K562 (cell line): ENCODE measurements at regions not wholly inside any gene's neighbourhood (a gene's known extent, or its start where the extent isn't known, plus 50 kb on each side); places are given as distances from the start of the nearest gene placed in this dataset.

Experiments
- ATAC-seq: fragments of 200-7000 bp; cut with Tn5 transposase; 3 replicates; pipeline ENCODE4 v1.9.1; 2020; ENCODE audit warnings: moderate library complexity
- BruUV-seq: library from RNA; stranded (reverse); fragments of 400-500 nt; replicated peaks from 2 replicates; lab custom pipeline; 2021; lab: Mats Ljungman, UMichigan
- CTCF ChIA-PET: fragments of 300-600 bp; formaldehyde crosslinking; extraction: SDS; loops from one replicate; lab custom pipeline; 2021; ENCODE audit warnings: low intra/inter-chr PET ratio; lab: Yijun Ruan, JAX
- POLR2A ChIA-PET: fragments of 300-600, 350-650 bp; sonication (Branson Sonifier 250); formaldehyde crosslinking; extraction: SDS; loops from one replicate; lab custom pipeline; 2021; ENCODE audit warnings: antibody characterized with exemption, inconsistent platforms; lab: Yijun Ruan, JAX
- DNase-seq, 4 experiments: peaks; one replicate each; pipeline versions ENCODE4 v3.0.0 to v3.0.0-alpha.2; 2011 to 2018; ENCODE audit warnings: low spot score in 3 of 4, mixed read lengths in 3 of 4; ENCODE audit errors: extremely low read depth in 1 of 4
- FAIRE-seq: peaks from 2 replicates; lab custom pipeline; 2011; peaks lifted over from hg19 to GRCh38; lab: Jason Lieb, UNC
- H2AFZ ChIP-seq: 2 replicates; pipeline ENCODE4 v1.6.0; 2011; ENCODE audit warnings: low read depth, low read length, control low read depth, inconsistent platforms
- H3K27ac ChIP-seq: fragments of 200-600 bp; 3 replicates; pipeline ENCODE4 v1.8.0; 2011; ENCODE audit warnings: low read depth, mild to moderate bottlenecking, control low read depth, inconsistent platforms, low read length, moderate library complexity, mixed read lengths; ENCODE audit errors: extremely low read depth
- H3K27me3 ChIP-seq, 2 experiments: fragments of 300-600 bp in 1 of 2; 2 replicates in 1 of 2; 3 replicates in 1 of 2; pipeline versions ENCODE4 v1.6.0 to v1.8.0; 2011; ENCODE audit warnings: inconsistent platforms in 2 of 2, low read length in 2 of 2, mild to moderate bottlenecking in 1 of 2, mixed read lengths in 1 of 2, moderate library complexity in 1 of 2; ENCODE audit not compliant: control insufficient read depth in 2 of 2, insufficient read depth in 2 of 2
- H3K36me3 ChIP-seq: fragments of 300-600 bp; 3 replicates; pipeline ENCODE4 v1.8.0; 2011; ENCODE audit warnings: mild to moderate bottlenecking, low read length, inconsistent platforms; ENCODE audit not compliant: control insufficient read depth, insufficient read depth
- H3K4me1 ChIP-seq, 2 experiments: fragments of 200-600 bp in 1 of 2; replicated peaks in 1 of 2; 2 replicates in 1 of 2; 3 replicates in 1 of 2; pipeline versions ENCODE4 v1.5.1 to v1.8.0; 2011; ENCODE audit warnings: inconsistent platforms in 2 of 2, low read length in 2 of 2, mild to moderate bottlenecking in 1 of 2, mixed read lengths in 1 of 2, moderate library complexity in 1 of 2; ENCODE audit not compliant: control insufficient read depth in 2 of 2, insufficient read depth in 2 of 2
- H3K4me2 ChIP-seq: 2 replicates; pipeline ENCODE4 v1.6.1; 2011; ENCODE audit warnings: low read length, control low read depth, inconsistent platforms, mixed read lengths; ENCODE audit not compliant: insufficient read depth
- H3K4me3 ChIP-seq: fragments of 200-600 bp; sonication (generic), shearing (Covaris generic); 2 replicates; pipeline ENCODE4 v1.5.1; 2016; ENCODE audit warnings: control low read depth, inconsistent platforms
- H3K79me2 ChIP-seq: fragments of 200-600 bp; 3 replicates; pipeline ENCODE4 v1.8.0; 2011; ENCODE audit warnings: low read length, inconsistent platforms; ENCODE audit not compliant: control insufficient read depth, insufficient read depth
- H3K9ac ChIP-seq, 2 experiments: 2 replicates each; pipeline versions ENCODE4 v1.6.0 to v1.6.1; 2011; ENCODE audit warnings: low read depth in 2 of 2, low read length in 2 of 2, control low read depth in 1 of 2, inconsistent platforms in 1 of 2, mild to moderate bottlenecking in 1 of 2, mixed read lengths in 1 of 2; ENCODE audit not compliant: insufficient read depth in 1 of 2
- H3K9me1 ChIP-seq: one replicate; pipeline ENCODE4 v1.6.0; 2011; ENCODE audit warnings: inconsistent platforms, mild to moderate bottlenecking, low read length, moderate library complexity; ENCODE audit not compliant: control insufficient read depth, insufficient read depth
- H3K9me3 ChIP-seq: replicated peaks from 2 replicates; pipeline ENCODE4 v1.5.1; 2011; ENCODE audit warnings: low read depth, low read length, inconsistent platforms; ENCODE audit not compliant: control insufficient read depth, insufficient read depth
- H4K20me1 ChIP-seq: replicated peaks from 2 replicates; pipeline ENCODE4 v1.6.1; 2011; ENCODE audit warnings: low read length, inconsistent platforms, mixed read lengths; ENCODE audit not compliant: control insufficient read depth, insufficient read depth
- CXXC5 ChIP-seq: fragments of 250-450 bp; sonication (Bioruptor Pico); IDR thresholded peaks from 2 replicates; pipeline ENCODE4 v1.8.0; 2022; ENCODE audit warnings: inconsistent platforms, mild to moderate bottlenecking, moderate library complexity
- ELF1 ChIP-seq: fragments of 200-800 bp; sonication (Bioruptor generic); IDR thresholded peaks from 2 replicates; pipeline ENCODE4 v1.6.1; 2016; ENCODE audit warnings: missing genetic modification characterization, missing compliant biosample characterization
- ETS2 ChIP-seq: IDR thresholded peaks from 2 replicates; pipeline ENCODE4 v1.6.1; 2016; ENCODE audit warnings: borderline replicate concordance, missing genetic modification characterization, mild to moderate bottlenecking, moderate library complexity, missing compliant biosample characterization; ENCODE audit not compliant: poor library complexity, severe bottlenecking
- ETV1 ChIP-seq: fragments of 450-650 bp; conservative IDR thresholded peaks from 2 replicates; pipeline ENCODE4 v1.6.1; 2016; ENCODE audit warnings: missing genetic modification characterization, control low read depth, low read depth, missing compliant biosample characterization
- MEF2A ChIP-seq: IDR thresholded peaks from 2 replicates; pipeline ENCODE4 v1.6.1; 2011; ENCODE audit warnings: low read depth, mild to moderate bottlenecking, low read length, moderate library complexity; ENCODE audit not compliant: control insufficient read depth
- SMAD2 ChIP-seq: fragments of 150-350 bp; IDR thresholded peaks from 2 replicates; pipeline ENCODE4 v1.6.1; 2014; ENCODE audit warnings: low read depth, mild to moderate bottlenecking, low read length
- STAG1 ChIP-seq: sonication (generic); formaldehyde crosslinking; IDR thresholded peaks from 2 replicates; pipeline ENCODE4 v1.5.0; 2020; ENCODE audit warnings: missing genetic modification reagents, borderline replicate concordance
- STAT6 ChIP-seq: sonication (generic); formaldehyde crosslinking; IDR thresholded peaks from 2 replicates; pipeline ENCODE4 v1.8.1; 2023; ENCODE audit warnings: mild to moderate bottlenecking, missing genetic modification reagents
- ZNF263 ChIP-seq: sonication (generic); formaldehyde crosslinking; IDR thresholded peaks from 2 replicates; pipeline ENCODE4 v1.8.0; 2022; ENCODE audit warnings: mild to moderate bottlenecking, missing genetic modification reagents, borderline replicate concordance
- ZNF274 ChIP-seq: IDR thresholded peaks from 2 replicates; pipeline ENCODE4 v1.6.1; 2011; ENCODE audit warnings: low read depth, mild to moderate bottlenecking, low read length, moderate library complexity, borderline replicate concordance
- ZNF431 ChIP-seq: sonication (generic); formaldehyde crosslinking; IDR thresholded peaks from 2 replicates; pipeline ENCODE4 v1.8.0; 2022; ENCODE audit warnings: mild to moderate bottlenecking, missing genetic modification reagents
- ZNF551 ChIP-seq: fragments of 250-450 bp; sonication (Bioruptor Pico); IDR thresholded peaks from 2 replicates; pipeline ENCODE4 v1.5.0; 2021; ENCODE audit warnings: mild to moderate bottlenecking, moderate library complexity
- ZNF589 ChIP-seq: fragments of 200-800 bp; sonication (Bioruptor generic); IDR thresholded peaks from 2 replicates; pipeline ENCODE4 v1.6.1; 2016; ENCODE audit warnings: low read depth, missing genetic modification characterization, missing compliant biosample characterization
- WGBS: fragments of 100-300 bp; shearing (Covaris generic); methylation state at CpG from one replicate; pipeline ENCODE4 v1.1.6; 2016; ENCODE audit warnings: low coverage, mixed read lengths; ENCODE audit not compliant: insufficient coverage; ENCODE audit errors: missing lambda C conversion rate; 5-methylcytosine and 5-hydroxymethylcytosine counted together
- in situ Hi-C: fragments of 300-500 bp; cut with MboI; formaldehyde crosslinking; loops from 4 replicates; pipeline ENCODE4 v1.15.0; 2018; ENCODE audit warnings: inconsistent platforms, mixed read lengths
- intact Hi-C: fragments of 100-400 bp; cut with micrococcal nuclease; formaldehyde crosslinking; loops from 2 replicates; pipeline ENCODE4 v1.14.2; 2022
- TF ChIP-seq, protein P1 (sequence below): fragments of 250-450 bp; sonication (Bioruptor Pico); IDR thresholded peaks from 2 replicates; pipeline ENCODE4 v1.5.0; 2020; ENCODE audit warnings: mild to moderate bottlenecking

DNA sequence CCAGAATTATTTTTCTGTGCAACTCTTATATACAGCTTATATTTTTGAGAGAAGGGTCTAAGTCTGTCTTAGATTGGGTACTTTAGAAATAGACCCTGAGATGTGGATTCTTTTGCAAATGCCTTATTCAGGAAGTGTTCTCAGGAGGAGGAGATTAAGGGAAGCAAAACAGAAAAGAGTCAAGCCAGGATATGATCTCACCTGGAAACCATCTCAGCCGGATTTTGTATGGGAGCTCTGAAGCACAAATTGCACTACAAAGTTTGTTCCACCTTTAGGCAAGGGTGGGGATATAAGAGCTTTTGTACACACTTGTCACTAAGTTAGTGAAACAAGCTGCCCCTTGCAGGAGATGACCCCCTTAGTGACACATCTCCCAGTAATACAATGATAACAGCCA lies 121.2 kb upstream of the GRPR start:
- Histone ChIP-seq H3K27me3 (no peaks in the 10 kb centered on the region), H3K4me3 (no peak overlapping the region)
- DNase-seq: no peak
- CTCF ChIA-PET: no interaction called here
- TF ChIP-seq ZNF551 (CRISPR knock-in tag) (no peak), ZNF431 (CRISPR knock-in tag) (no peak), ZNF589 (no peak), CXXC5 (CRISPR knock-in tag) (no peak)
- TF ChIP-seq, protein P1, sequence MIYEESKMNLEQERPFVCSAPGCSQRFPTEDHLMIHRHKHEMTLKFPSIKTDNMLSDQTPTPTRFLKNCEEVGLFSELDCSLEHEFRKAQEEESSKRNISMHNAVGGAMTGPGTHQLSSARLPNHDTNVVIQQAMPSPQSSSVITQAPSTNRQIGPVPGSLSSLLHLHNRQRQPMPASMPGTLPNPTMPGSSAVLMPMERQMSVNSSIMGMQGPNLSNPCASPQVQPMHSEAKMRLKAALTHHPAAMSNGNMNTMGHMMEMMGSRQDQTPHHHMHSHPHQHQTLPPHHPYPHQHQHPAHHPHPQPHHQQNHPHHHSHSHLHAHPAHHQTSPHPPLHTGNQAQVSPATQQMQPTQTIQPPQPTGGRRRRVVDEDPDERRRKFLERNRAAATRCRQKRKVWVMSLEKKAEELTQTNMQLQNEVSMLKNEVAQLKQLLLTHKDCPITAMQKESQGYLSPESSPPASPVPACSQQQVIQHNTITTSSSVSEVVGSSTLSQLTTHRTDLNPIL (CRISPR knock-in tag): no peak
- TF ChIP-seq, all 486 proteins: peak for 0
- Histone ChIP-seq H3K36me3 (no peaks in the 10 kb centered on the region), H3K79me2 (no peaks in the 10 kb centered on the region), H3K4me1 (no peaks in the 10 kb centered on the region), H3K9ac (no peak overlapping the region), H4K20me1 (no peaks in the 10 kb centered on the region), H3K9me1 (no peaks in the 10 kb centered on the region), H3K9me3 (no peaks in the 10 kb centered on the region), H3K27ac (no peak overlapping the region), H3K4me2 (no peak overlapping the region), H2AFZ (no peak overlapping the region)
- intact Hi-C loops: no loop called here
- no peak for ATAC-seq
- 0% methylated on average over 1 of the region's 1 CpG for WGBS
- FAIRE-seq: no peak
- POLR2A ChIA-PET: no interaction called here
- in situ Hi-C loops: no loop called here
- no TSS peak for BruUV-seq

DNA sequence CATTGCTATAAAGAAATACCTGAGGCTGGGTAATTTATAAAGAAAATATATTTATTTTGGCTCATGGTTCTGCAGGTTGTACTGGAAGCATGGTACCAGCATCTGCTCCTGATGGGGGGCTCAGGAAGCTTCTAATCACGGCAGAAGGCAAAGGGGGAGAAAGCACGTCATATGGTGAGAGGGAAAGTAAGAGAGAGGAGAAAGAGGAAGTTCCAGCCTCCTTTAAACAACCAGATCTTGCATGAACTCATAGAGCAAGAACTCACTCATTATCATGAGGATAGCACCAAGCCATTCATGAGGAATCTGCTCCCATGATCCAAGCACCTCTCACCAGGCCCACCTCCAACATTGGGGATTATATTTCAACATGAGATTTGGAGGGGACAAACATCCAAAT lies 125.0 kb upstream of the GRPR start:
- no peak overlapping the region for H3K4me2 ChIP-seq
- FAIRE-seq (no peak), DNase-seq (no peak), ATAC-seq (no peak)
- no peaks in the 10 kb centered on the region for H4K20me1 ChIP-seq
- H3K36me3 ChIP-seq: no peaks in the 10 kb centered on the region
- H3K27me3 ChIP-seq: no peaks in the 10 kb centered on the region
- H3K9me3 ChIP-seq: no peaks in the 10 kb centered on the region
- no peak overlapping the region for H3K27ac ChIP-seq
- no peak overlapping the region for H3K4me3 ChIP-seq
- H3K9ac ChIP-seq: no peak overlapping the region
- WGBS: 0% methylated on average over 2 of the region's 2 CpGs
- ChIA-PET POLR2A (no interaction called here), CTCF (no interaction called here)
- in situ Hi-C loops (no loop called here), intact Hi-C loops (no loop called here)
- no peaks in the 10 kb centered on the region for H3K4me1 ChIP-seq
- H2AFZ ChIP-seq: no peak overlapping the region
- BruUV-seq: no TSS peak
- H3K79me2 ChIP-seq: no peaks in the 10 kb centered on the region
- H3K9me1 ChIP-seq: no peaks in the 10 kb centered on the region
- TF ChIP-seq STAT6 (CRISPR knock-in tag): no peak
- TF ChIP-seq ZNF274: no peak
- no peak for TF ChIP-seq STAG1 (CRISPR knock-in tag)
- no peak for TF ChIP-seq ETV1
- no peak for TF ChIP-seq ETS2
- no peak for TF ChIP-seq ELF1 (tag)
- no peak for TF ChIP-seq ZNF263 (CRISPR knock-in tag)
- TF ChIP-seq SMAD2: no peak
- TF ChIP-seq MEF2A: no peak
